NCI-H446 (cell line): ENCODE measurements at regions not wholly inside any gene's neighbourhood (a gene's known extent, or its start where the extent isn't known, plus 50 kb on each side); places are given as distances from the start of the nearest gene placed in this dataset.
"Not testable (repeated sequence)": the region's sequence is repeated elsewhere in the genome, so short reads cannot be mapped to it uniquely, and the experiment has no call there.

Experiments used
- DNase-seq, 2 experiments: peaks; one replicate each; lab custom pipeline; 2025; lab: John Stamatoyannopoulos, UW

DNA sequence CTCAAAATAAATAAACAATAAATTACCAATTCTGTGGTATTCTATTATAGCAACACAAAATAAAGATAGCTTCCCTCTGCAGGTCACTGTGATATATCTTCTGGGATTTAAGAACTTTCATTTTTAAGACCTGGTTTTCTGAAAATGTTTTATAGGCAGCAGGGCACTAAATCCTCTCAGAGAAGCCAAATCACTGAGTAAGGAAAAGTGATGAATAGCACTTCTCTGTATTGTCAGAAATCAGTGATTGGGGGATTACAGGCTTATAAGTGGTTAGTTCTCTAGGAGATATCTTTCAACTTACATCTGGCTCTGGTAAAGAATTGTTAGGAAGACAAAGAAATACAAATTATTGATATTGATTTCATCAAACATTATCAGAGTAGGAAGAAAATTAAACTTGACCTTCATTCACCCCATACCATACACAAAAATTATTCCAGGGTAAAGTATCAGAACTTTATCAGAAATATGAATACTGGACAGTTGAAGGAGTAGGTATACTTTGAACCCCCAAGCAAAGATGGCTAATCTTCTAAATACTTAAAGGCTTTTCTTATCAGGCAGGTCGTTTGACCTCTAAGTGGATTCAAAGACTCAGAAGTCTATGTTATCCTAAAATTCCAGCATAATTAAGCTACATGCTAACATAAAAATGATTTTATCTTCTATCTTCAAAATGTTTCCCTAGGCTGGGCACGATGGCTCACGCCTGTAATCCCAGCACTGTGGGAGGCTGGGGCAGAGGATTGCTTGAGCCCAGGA lies 81.6 kb upstream of the USP9X start:
- DNase-seq, result no peak

DNA sequence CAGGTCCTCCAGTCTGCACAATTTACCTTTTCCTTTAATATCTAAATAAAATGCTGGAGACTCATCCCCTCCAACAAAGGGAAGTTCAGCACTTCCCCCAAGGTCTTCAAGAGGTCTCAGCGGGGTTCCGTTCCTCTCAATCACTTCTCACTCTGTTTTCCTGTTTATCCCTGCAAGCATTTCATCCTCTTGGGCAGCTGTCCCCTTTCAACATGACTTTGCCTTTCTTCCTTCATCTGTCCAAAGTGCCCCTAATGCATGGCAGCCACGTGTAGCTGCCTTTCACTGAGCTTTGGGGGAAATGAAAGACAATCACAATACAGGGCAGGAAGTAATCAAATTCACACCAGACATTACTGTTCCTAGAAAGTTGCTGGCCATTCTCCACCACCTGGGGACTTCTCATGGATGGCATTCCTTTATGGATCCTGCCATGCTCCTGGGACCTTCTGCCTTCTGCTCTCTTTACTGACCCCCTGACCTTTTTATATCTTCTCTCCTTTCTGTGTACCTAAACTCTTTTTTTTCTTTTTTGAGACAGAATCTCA lies 79.7 kb upstream of the USP9X start:
- DNase-seq, result no peak

DNA sequence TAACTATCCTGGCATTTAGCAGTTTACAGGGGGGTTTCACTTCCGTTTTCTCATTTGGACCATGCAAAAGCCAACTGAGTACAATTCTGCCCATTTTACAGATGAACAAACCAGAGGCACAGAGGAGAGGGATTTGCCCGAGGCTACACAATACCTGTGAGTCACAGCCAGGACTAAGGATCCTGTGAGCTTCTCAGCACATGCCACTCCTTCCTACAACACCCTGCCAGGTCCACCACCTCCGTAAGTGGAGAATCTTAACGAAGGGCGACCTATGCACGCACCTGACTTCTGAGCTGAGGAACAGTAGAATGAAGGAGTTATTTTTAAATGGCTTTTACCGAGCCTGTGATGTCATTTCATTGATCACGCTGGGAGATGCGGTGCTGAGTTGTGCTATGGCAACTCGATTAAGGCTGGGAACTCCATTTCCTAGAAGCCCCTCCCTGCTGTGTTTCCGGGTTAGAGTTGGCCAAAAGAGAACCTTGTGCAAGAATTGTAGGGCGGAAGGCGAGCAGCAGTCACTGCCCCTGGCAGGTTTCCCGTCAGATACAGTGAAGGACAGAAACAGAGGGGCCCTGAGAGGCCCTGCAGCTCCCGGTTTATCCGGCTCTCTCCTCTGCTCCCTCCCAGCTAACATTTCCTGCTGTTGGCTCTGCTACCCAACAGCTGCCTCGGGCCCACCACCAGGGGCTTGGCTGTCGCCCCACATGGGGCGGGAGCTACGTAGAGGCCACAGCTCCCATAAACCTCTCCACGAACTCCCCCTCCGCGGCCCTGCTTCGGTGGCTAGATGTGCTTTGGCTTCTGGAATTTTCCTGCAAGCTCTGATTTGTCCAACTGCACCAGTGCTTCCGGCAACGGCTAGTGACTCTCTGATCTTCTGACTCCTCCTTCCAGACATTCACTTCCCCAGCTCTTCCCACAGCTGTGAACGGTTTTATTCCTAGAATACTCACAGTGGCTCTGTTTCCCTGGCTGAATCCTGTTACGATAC lies 75.1 kb upstream of the USP9X start:
- peak; percentile 54 to 60 for DNase-seq

DNA sequence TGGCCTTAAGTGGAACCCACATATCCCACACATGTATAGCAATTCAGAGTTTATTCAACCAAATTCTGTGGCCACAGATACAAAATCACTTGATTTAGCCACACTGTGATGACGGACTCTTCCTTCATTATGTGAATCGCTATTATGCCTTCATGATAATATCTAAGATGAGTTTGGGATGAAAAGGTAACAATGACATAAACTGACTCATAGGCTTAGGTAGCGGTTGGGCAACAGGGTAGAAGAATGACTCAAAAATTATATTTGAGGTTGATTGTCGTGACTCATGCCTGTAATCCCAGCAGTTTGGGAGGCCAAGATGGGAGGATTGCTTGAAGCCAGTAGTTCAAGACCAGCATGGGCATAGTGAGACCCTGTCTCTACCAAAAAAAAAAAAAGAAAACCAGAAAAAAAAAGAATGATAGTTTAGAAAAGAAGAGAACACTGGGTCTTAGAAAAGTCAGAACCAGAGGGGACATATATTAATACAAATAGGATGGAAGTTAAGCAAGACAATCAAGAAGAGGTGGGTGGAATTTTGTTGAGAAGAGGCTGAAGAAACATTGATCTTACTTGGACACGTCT lies 70.4 kb upstream of the USP9X start:
- no peak for DNase-seq

DNA sequence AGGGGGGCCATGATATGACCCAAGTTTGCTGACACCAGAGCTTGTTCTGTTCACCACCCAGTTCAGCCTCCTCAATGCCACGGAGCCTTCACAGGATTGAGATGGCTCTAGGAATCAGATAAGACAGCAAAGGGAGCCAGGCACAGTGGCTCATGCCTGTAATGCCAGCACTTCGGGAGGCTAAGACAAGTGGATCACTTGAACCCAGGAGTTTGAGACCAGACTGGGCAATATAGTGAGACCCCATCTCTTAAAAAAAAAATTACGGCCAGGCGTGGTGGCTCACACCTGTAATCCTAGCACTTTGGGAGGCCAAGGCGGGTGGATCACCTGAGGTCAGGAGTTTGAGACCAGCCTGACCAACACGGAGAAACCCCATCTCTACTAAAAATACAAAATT lies 67.5 kb upstream of the USP9X start:
- DNase-seq, result not testable (repeated sequence)

DNA sequence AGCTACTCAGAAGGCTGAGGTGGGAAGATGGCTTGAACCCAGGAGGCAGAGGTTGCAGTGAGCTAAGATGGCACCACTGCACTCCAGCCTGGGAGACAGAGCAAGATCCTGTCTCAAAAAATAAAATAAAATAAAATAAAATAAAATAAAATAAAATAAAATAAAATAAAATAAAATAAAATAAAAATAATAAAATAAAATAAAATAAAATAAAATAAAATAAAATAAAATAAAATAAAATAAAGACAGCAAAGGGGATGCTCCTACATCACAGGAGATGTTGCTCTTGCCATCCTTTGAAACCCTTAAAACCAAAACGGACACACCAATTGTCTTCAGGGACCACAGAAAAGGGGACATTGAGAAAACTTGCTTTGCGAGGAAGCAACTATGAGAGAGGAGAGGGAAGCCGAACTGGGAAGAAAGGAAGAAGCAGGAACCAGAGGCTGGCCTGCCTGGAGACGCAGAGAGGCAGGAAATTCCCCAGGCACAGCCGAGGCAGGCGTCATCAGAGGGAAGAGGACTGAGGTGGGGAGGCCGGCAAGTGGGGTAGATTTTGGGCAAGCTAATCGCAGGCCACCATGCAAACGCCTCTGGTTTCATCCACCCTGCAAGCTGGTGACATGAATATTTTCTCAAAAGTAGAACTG lies 66.7 kb upstream of the USP9X start:
- DNase-seq, result not testable (repeated sequence)

DNA sequence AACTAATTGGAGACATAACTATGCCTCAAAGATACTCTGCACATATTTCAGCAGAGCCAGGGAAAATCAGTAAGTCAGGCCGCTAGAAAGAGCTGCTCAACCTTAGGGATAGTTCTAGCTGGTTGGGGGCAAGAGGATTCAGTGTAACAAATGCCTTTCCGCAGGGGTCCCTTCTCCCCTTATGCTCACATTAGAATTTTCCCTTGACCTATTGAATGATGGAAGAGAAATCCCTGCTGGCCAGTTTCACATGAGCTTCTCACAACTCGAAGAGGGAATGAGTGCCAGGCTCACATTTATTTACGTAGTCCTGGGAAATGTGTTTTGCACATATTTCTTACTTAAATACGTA lies 66.2 kb upstream of the USP9X start:
- no peak for DNase-seq

DNA sequence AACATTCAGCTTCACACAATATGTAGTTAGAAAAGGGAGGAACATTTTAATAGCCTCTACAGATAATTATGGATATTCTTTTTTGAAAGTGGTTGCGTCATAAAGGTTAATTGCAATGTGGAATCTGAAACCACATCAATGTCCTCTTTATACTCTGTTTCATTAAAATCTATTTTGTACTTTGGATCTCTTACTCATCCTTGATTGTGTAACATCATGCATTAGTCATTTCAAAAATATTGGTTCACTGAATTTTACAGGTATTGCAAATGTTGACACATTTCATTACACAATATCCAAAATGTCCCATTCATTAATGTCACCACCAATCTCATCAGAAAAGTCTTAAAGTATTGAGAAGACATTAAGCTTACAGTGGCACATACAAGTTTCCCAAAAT lies 62.7 kb upstream of the USP9X start:
- no peak for DNase-seq

DNA sequence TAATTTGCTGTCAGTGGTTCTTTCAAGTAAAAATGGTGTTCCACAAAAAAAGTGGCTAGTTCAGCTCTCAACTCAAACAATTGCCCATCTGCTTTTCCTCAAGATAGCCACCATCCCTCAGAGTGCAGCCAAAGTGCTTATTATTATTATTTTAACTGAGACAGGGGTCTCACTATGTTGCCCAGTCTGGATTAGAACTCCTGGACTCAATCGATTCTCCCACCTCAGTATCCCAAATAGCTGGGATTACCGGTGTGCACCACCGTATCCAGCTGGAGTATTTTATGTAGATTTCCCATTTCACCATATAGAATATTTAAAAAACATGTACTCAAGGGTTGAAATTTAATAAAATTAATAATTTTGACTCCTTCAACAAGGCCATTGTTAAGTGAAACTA lies 62.1 kb upstream of the USP9X start:
- DNase-seq, result no peak

DNA sequence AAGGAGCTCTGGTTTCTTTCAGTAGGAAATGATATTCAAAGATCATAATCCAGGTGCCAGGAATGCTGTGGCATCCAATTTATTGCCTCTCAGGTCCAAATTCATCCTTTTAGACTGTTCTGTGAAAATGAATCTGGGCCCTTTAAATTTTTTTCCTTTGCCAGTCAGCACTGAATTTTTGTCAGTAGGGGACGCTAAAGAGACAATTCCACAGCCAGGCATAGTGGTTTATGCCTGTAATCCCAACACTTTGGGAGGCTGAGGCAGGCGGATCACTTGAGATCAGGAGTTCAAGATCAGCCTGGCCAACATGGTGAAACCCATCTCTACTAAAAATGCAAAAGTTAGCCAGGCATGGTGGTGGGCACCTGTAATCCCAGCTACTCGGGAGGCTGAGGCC lies 60.9 kb upstream of the USP9X start:
- not testable (repeated sequence) for DNase-seq

DNA sequence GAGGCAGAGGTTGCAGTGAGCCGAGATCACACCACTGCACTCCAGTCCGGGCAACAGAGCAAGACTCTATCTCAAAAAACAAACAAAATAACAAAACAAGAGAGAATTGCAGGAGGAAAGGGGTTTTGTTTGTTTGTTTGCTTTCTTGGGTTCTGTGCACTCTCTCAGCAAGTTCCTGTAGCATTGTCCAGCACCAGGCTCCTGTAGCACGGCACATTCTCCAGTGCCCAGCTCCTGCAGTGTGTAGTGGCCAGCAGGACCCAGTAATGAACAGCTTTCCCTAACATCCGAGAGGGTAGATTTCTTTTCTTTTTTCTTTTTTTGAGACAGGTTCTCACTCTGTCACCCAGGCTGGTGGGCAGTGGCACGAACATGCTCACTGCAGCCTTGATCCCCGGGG lies 60.5 kb upstream of the USP9X start:
- DNase-seq, result no peak

DNA sequence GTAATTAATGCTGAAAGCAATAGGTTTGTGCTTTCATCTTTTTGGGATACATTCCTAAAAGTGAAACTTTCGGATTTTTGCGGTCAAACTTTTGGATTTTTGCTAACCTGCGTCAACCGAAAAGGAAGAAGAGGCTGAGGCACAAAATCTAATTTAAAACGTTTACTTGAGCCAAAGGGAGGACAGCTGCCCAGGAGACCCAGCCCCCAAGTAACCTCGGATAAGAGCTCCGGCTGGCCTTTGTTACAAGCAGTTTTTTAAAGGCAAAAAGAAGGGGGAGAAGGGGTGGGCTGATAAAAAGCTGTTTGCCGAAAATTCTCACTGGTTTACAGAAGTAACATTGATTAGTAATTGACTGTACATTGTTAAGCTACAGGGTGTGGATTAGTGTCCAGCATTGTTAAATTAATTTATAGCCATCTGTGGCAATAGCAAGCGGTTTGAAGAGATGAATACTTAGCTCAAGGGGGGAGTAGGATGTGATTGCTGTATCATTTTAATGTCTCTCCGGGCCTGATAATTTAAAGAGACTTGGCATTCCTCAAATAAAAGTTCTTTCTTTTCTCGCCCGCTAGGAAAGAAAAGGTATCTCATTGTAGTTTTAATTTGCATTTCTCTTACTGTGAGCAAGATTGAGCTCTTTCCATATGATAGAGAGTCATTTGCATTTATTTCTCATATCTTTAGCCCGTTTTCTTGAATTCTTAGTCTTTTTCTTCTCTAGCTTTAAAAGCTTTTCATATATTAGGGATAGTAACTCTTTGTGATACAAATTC lies 59.1 kb upstream of the USP9X start:
- no peak for DNase-seq

DNA sequence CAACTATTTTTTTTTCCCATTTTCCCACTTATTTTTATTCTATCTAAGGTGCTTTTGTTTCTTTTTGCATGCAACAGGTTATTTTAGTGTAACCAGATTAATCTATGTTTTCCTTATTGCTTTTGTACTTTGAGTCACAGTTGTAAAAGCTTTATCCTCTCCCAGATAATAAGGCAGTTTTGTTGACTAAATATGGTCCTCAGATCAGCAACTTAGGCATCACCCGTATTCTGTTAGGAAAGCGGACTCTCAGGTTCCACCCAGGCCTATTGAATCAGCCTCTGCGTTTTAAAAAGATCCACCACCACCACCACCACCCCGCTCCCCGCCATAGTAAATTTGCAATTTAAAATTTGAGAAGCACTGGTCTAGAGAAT lies 58.6 kb upstream of the USP9X start:
- no peak for DNase-seq

DNA sequence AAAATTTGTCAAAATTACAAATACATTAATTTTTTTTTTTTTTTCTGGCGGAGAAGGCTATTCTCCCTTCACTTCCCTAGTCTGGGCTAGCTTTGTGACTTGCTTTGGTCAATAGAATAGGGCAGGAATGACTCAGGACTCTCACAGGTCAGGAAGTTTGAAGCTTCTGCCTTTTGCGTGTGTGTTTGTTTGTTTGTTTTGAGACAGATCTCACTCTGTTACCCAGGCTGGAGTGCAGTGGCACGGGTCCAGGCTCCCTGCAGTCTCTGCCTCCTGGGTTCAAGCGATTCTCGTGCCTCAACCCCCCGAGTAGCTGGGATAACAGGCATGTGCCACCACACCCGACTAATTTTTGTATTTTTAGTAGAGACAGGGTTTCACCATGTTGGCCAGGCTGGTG lies 55.9 kb upstream of the USP9X start:
- no peak for DNase-seq

DNA sequence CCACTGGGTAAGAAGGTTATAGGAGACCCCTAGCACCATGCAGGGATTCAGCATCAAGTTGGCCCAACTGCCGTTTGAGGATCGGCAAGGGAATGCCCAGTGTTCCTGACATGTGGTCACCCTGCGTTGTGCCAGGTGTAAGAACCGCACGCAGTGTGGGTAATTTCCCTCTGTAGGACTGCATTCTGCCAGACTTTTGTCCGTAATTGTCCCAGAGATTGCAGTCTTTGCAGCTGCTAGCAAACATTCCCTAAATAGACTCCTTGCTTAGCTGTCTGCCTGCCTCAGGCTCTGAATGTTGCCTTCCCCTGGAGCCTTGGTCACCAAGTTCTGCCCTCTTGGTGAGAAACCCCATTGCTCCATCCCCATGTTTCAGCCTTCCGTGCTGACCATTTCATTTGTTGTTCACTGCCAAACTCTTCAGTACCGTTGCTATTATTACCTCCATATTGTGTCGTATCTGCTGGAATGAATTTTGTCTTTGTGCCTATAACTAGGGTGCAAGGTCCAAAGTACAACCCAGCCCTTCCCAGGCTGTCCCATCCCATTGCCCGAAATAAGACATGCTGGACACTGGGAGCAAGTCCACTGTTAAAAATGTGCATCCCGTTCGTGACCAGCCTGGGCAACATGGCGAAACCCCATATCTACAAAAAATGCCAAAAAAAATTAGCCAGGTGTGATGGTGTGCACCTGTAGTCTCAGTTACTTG lies 53.8 kb upstream of the USP9X start:
- no peak for DNase-seq

DNA sequence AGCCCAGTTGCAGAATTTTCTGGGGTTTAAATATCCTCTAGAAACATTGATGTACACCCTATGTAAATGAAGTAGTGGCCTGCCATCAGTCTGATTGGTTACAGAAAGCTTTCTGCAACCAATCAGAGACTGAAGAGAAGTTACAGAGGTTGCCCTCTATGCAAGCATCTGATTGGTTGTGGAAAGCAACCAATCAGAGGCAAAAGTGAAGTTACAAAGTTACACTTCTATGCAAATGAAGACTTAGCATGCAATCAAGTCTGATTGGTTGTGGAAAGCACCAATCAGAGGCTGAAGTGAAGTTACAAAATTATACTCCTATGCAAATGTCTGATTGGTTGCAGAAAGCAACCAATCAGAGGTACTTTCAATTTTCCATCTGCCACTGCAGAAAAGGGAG lies 51.9 kb upstream of the USP9X start:
- peak in 1 of 2 experiments; percentile 2 for DNase-seq

DNA sequence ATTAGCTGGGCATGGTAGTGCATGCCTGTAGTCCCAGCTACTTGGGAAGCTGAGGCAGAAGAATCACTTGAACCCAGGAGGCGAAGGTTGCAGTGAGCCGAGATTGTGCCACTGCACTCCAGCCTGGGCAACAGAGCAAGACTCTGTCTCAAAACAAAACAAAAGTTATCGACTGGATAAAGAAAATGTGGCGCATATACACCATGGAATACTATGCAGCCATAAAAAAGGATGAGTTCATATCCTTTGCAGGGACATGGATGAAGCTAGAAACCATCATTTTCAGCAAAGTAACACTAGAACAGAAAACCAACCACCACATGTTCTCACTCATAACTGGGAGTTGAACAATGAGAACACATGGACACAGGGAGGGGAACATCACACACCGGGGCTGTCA lies 50.3 kb upstream of the USP9X start:
- DNase-seq, result not testable (repeated sequence)
